ENCODE measurements at regions not wholly inside any gene's neighbourhood (a gene's known extent, or its start where the extent isn't known, plus 50 kb on each side); places are given as distances from the start of the nearest gene placed in this dataset.

GRCh38 chr5:2010940-2011339 is 128.2 kb upstream of the IRX4 start:
- Histone ChIP-seq H3K9ac (ENCODE audit: low read length) (no peak overlapping the region), H3K9me3 (ENCODE audit: control insufficient read depth in 1 of 2, insufficient read depth in 1 of 2, low read depth in 1 of 2, low read length in 2 of 2) (no peaks in the 10 kb centered on the region), H3K4me3 (replicated peaks in 1 of 2; ENCODE audit: low read depth in 1 of 2, low read length in 2 of 2) (no peak overlapping the region), H3K27ac (ENCODE audit: low read depth, low read length) (no peak overlapping the region), H3K27me3 (ENCODE audit: insufficient read depth, low read length) (peaks cover 12% of the 10 kb centered on the region; the same call in 1 of the 2 replicates), H3K79me2 (ENCODE audit: insufficient read depth, low read length) (no peaks in the 10 kb centered on the region), H4K20me1 (ENCODE audit: insufficient read depth) (no peaks in the 10 kb centered on the region), H3K36me3 (ENCODE audit: control insufficient read depth in 1 of 2, insufficient read depth in 2 of 2, low read length in 2 of 2) (no peaks in the 10 kb centered on the region), H3K9me2 (ENCODE audit: insufficient read depth) (no peaks in the 10 kb centered on the region), H3K4me1 (ENCODE audit: control insufficient read depth in 1 of 2, insufficient read depth in 2 of 2, low read length in 2 of 2) (no peaks in the 10 kb centered on the region), H3K4me2 (ENCODE audit: low read length) (no peak overlapping the region), H2AFZ (ENCODE audit: low read depth, low read length, poor library complexity, severe bottlenecking) (no peak overlapping the region)
- DNase-seq (ENCODE audit: low read depth, low spot score), result no peak
- RAD21 ChIA-PET (ENCODE audit: low non-redundant PET in 1 of 2, low total read pairs in 2 of 2, uncharacterized antibody in 2 of 2, unreplicated experiment in 2 of 2), result no interaction called here
- POLR2A ChIA-PET, result no interaction called here
- ATAC-seq, result no peak
- intact Hi-C loops (cut with micrococcal nuclease), result loop anchor here (10.0 kb wide), 1 partner anchor 126 kb away; the partner anchor contains the start of gene IRX4
- CTCF ChIA-PET, result no interaction called here
- BruUV-seq (replicated peaks), result no TSS peak
- no peak for TF ChIP-seq JUND (IDR thresholded peaks at IDR 0.05)
- no peak for TF ChIP-seq MAX (IDR thresholded peaks at IDR 0.05)
- TF ChIP-seq POLR2AphosphoS5 (IDR thresholded peaks at IDR 0.05; ENCODE audit: low read depth, low read length), result no peak
- no peak for TF ChIP-seq FOSL1 (IDR thresholded peaks at IDR 0.05; ENCODE audit: low read depth)
- no peak for TF ChIP-seq YY1 (IDR thresholded peaks at IDR 0.05; ENCODE audit: extremely low read depth, insufficient replicate concordance, low read depth, low read length)
- no peak for TF ChIP-seq RAD21 (IDR thresholded peaks at IDR 0.05; ENCODE audit: low read depth)
- no peak for TF ChIP-seq ELF1 (IDR thresholded peaks at IDR 0.05; ENCODE audit: borderline replicate concordance, low read depth)
- TF ChIP-seq SIN3A (IDR thresholded peaks at IDR 0.05; ENCODE audit: low read depth), result no peak
- no peak for TF ChIP-seq CEBPB (IDR thresholded peaks at IDR 0.05; ENCODE audit: low read depth)
- TF ChIP-seq CTCF (IDR thresholded peaks at IDR 0.05 in 2 of 3, conservative IDR thresholded peaks at IDR 0.05 in 1 of 3; ENCODE audit: borderline replicate concordance in 1 of 3, insufficient read depth in 1 of 3, low read depth in 2 of 3, low read length in 2 of 3), result no peak
- no peak for TF ChIP-seq SRF (IDR thresholded peaks at IDR 0.05; ENCODE audit: low read depth)
- TF ChIP-seq ZFX (IDR thresholded peaks at IDR 0.05), result no peak

Data from HCT116 (cell line).